ENCODE measurements at regions not wholly inside any gene's neighbourhood (a gene's known extent, or its start where the extent isn't known, plus 50 kb on each side); places are given as distances from the start of the nearest gene placed in this dataset.

DNA sequence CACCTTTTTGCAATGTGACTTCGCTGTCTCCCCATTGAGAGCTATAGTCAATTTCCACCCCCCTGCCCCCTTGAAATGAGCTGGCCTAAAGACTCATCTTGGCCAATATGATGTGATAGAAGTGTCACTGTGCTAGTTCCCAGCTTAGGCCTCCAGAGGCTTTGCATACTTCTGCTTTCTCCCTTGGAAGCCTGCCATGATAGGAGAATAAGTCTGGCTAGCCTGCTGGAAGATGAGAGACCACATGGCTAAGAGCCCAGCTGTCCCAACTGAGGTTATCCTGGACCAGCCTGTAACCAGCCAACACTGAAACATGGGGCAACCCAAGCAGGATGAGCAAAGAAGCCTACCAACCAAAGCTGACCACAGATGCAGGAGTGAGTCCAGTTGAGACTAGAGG is 196.9 kb downstream of the GRIN2B start:
- no peak overlapping the region for H3K4me3 ChIP-seq (ENCODE audit: low read depth in 1 of 2, low read length in 1 of 2)
- no peaks in the 10 kb centered on the region for H3K36me3 ChIP-seq
- no peaks in the 10 kb centered on the region for H3K4me1 ChIP-seq (ENCODE audit: control insufficient read depth in 1 of 2, insufficient read depth in 1 of 2, low read depth in 1 of 2, low read length in 1 of 2)
- TF ChIP-seq, protein P1, sequence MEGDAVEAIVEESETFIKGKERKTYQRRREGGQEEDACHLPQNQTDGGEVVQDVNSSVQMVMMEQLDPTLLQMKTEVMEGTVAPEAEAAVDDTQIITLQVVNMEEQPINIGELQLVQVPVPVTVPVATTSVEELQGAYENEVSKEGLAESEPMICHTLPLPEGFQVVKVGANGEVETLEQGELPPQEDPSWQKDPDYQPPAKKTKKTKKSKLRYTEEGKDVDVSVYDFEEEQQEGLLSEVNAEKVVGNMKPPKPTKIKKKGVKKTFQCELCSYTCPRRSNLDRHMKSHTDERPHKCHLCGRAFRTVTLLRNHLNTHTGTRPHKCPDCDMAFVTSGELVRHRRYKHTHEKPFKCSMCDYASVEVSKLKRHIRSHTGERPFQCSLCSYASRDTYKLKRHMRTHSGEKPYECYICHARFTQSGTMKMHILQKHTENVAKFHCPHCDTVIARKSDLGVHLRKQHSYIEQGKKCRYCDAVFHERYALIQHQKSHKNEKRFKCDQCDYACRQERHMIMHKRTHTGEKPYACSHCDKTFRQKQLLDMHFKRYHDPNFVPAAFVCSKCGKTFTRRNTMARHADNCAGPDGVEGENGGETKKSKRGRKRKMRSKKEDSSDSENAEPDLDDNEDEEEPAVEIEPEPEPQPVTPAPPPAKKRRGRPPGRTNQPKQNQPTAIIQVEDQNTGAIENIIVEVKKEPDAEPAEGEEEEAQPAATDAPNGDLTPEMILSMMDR (IDR thresholded peaks at IDR 0.05): no peak
- no peaks in the 10 kb centered on the region for H3K9me3 ChIP-seq
- H3K27me3 ChIP-seq: no peaks in the 10 kb centered on the region
- no peak overlapping the region for H3K27ac ChIP-seq

DNA sequence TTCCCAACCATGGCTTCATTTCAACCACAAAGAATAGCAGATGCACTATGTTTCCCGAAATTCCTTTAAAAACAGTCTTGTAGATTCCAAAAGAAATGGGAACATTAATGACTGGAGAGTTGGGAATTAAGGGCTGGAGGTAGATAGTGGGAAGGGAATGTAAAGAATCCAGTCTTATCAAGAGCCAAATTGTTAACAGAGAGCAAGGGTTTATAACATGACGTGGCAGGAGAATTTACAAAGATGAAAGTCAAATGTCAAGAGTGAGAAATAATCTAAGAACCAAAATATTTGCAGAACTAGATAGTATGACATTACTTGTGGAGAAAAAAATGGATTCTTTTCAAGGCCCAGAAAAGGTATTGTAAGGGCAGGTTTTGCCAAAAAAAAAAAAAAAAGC is 200.9 kb downstream of the GRIN2B start:
- no peaks in the 10 kb centered on the region for H3K4me1 ChIP-seq (ENCODE audit: control insufficient read depth in 1 of 2, insufficient read depth in 1 of 2, low read depth in 1 of 2, low read length in 1 of 2)
- TF ChIP-seq, protein P1 (IDR thresholded peaks at IDR 0.05): no peak
- no peaks in the 10 kb centered on the region for H3K27me3 ChIP-seq
- H3K27ac ChIP-seq: no peak overlapping the region
- H3K9me3 ChIP-seq: no peaks in the 10 kb centered on the region
- no peak overlapping the region for H3K4me3 ChIP-seq (ENCODE audit: low read depth in 1 of 2, low read length in 1 of 2)
- H3K36me3 ChIP-seq: no peaks in the 10 kb centered on the region

DNA sequence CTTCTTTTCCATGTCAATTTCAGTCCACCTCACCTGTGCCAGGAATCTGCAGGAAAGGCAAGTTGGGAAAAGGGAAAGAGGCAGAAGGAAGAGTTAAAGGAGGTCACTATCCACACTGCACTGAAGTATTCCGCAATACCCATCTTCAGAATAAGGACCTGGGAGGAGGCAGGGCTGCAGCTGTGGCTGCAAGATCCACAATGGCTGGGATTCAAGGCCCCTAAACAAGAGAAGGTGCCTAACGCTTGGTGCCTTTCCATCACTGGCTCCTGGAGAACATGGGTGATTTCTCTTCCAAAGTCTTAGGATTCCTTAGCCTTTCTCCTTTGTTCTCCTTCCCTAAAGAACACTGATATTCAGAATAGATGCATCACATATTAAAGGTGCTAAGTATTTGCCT is 204.0 kb downstream of the GRIN2B start:
- Histone ChIP-seq H3K4me3 (ENCODE audit: low read depth in 1 of 2, low read length in 1 of 2) (no peak overlapping the region), H3K9me3 (no peaks in the 10 kb centered on the region), H3K4me1 (ENCODE audit: control insufficient read depth in 1 of 2, insufficient read depth in 1 of 2, low read depth in 1 of 2, low read length in 1 of 2) (no peaks in the 10 kb centered on the region), H3K36me3 (no peaks in the 10 kb centered on the region), H3K27ac (no peak overlapping the region), H3K27me3 (no peaks in the 10 kb centered on the region)
- TF ChIP-seq, protein P1 (IDR thresholded peaks at IDR 0.05): no peak

DNA sequence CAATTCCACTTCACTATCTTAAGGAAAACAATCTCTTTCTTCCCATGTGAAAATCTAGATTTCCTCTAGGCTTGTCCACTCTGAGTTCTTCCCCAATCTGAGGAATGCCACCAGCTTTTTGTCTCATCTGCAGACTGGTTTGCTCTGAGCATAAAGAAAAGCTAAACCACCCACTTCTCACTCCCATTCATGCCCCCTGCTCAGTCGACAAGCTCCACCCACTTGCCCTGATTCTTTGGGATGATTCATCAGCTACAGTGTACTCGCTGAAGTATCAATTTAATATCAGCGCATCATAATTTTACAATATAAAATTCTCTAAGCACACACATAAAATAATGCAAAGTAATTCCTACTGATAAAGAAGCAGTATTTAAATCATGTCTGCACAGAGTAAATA is 209.1 kb downstream of the GRIN2B start:
- TF ChIP-seq, protein P1 (IDR thresholded peaks at IDR 0.05): no peak
- Histone ChIP-seq H3K27ac (no peak overlapping the region), H3K9me3 (no peaks in the 10 kb centered on the region)

DNA sequence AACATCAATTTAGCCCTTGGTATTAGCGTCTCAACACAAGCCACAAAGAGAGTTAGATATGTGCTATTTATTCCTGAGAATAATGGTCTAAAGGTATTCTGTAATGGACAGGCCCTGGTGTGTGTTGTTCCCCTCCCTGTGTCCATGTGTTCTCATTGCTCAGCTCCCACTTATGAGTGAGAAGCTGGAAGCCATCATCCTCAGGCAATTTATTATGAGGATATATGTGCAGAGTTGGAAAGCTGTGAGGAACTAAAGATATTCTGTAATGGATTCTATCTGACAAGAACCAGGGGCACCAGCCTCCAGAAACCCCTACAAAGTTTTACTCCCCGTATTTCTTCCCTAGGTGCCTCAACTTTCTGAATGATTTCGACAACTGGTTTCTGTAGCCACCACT is 210.8 kb downstream of the GRIN2B start:
- no peaks in the 10 kb centered on the region for H3K9me3 ChIP-seq
- no peak overlapping the region for H3K27ac ChIP-seq
- TF ChIP-seq, protein P1 (IDR thresholded peaks at IDR 0.05): no peak
- H3K4me1 ChIP-seq (ENCODE audit: control insufficient read depth in 1 of 2, insufficient read depth in 1 of 2, low read depth in 1 of 2, low read length in 1 of 2): no peaks in the 10 kb centered on the region
- H3K4me3 ChIP-seq (ENCODE audit: low read depth in 1 of 2, low read length in 1 of 2): no peak overlapping the region
- no peaks in the 10 kb centered on the region for H3K27me3 ChIP-seq
- H3K36me3 ChIP-seq: no peaks in the 10 kb centered on the region

More for the DNA sequence above, 209.1 kb downstream of the GRIN2B start:
- no peaks in the 10 kb centered on the region for H3K4me1 ChIP-seq (ENCODE audit: control insufficient read depth in 1 of 2, insufficient read depth in 1 of 2, low read depth in 1 of 2, low read length in 1 of 2)
- no peaks in the 10 kb centered on the region for H3K36me3 ChIP-seq
- H3K4me3 ChIP-seq (ENCODE audit: low read depth in 1 of 2, low read length in 1 of 2): no peak overlapping the region
- no peaks in the 10 kb centered on the region for H3K27me3 ChIP-seq

DNA sequence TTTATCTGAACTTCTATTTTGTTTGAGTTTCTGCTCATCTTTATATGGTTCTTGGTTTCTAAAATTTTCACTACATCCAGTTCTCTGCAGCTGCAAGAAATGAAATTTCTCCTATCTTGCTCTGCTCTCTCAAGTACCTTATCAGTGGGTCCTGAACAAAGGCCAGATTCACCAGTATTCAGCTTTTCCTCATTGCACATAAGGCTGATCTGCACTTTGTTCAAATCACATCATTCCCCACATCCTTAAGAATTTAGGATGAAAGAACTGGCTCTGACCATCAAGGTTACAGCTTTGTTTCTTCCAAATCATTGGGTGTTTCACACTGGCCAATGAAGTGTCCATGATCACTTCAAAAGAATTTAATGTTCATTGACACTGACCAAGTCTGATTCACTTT is 211.4 kb downstream of the GRIN2B start:
- TF ChIP-seq, protein P1 (IDR thresholded peaks at IDR 0.05): no peak
- Histone ChIP-seq H3K4me1 (ENCODE audit: control insufficient read depth in 1 of 2, insufficient read depth in 1 of 2, low read depth in 1 of 2, low read length in 1 of 2) (no peaks in the 10 kb centered on the region), H3K27me3 (no peaks in the 10 kb centered on the region), H3K27ac (no peak overlapping the region), H3K9me3 (no peaks in the 10 kb centered on the region), H3K4me3 (ENCODE audit: low read depth in 1 of 2, low read length in 1 of 2) (no peak overlapping the region), H3K36me3 (no peaks in the 10 kb centered on the region)
